ENCODE measurements at regions not wholly inside any gene's neighbourhood (a gene's known extent, or its start where the extent isn't known, plus 50 kb on each side); places are given as distances from the start of the nearest gene placed in this dataset.
"Not testable (repeated sequence)": the region's sequence is repeated elsewhere in the genome, so short reads cannot be mapped to it uniquely, and the experiment has no call there.

- Histone ChIP-seq H3K27ac (ENCODE audit: insufficient read depth, low read length, poor library complexity, severe bottlenecking) (no peak overlapping the region), H3K4me1 (ENCODE audit: control insufficient read depth, insufficient read depth, low read length, poor library complexity, severe bottlenecking) (peaks cover 3% of the 10 kb centered on the region), H3K27me3 (replicated peaks; ENCODE audit: control insufficient read depth, insufficient read depth, low read length, poor library complexity, severe bottlenecking) (no peaks in the 10 kb centered on the region), H3K4me3 (ENCODE audit: insufficient read depth, low read depth, low read length, poor library complexity, severe bottlenecking) (no peak overlapping the region), H3K9me3 (ENCODE audit: control insufficient read depth, low read length) (no peaks in the 10 kb centered on the region), H3K36me3 (ENCODE audit: control insufficient read depth, insufficient read depth, low read length) (no peaks in the 10 kb centered on the region)
- no peak for DNase-seq
Measured at GRCh38 chr3:11716573-11717290, 73.0 kb upstream of the VGLL4 start.

- Histone ChIP-seq H3K36me3 (ENCODE audit: control insufficient read depth, insufficient read depth, low read length) (no peaks in the 10 kb centered on the region), H3K4me3 (ENCODE audit: insufficient read depth, low read depth, low read length, poor library complexity, severe bottlenecking) (no peak overlapping the region), H3K27ac (ENCODE audit: insufficient read depth, low read length, poor library complexity, severe bottlenecking) (no peak overlapping the region), H3K9me3 (ENCODE audit: control insufficient read depth, low read length) (no peaks in the 10 kb centered on the region), H3K27me3 (replicated peaks; ENCODE audit: control insufficient read depth, insufficient read depth, low read length, poor library complexity, severe bottlenecking) (no peaks in the 10 kb centered on the region), H3K4me1 (ENCODE audit: control insufficient read depth, insufficient read depth, low read length, poor library complexity, severe bottlenecking) (no peaks in the 10 kb centered on the region)
- DNase-seq, result no peak
Measured at GRCh38 chr3:11713171-11713570, 69.5 kb upstream of the VGLL4 start.

- H3K27ac ChIP-seq (ENCODE audit: insufficient read depth, low read length, poor library complexity, severe bottlenecking), result no peak overlapping the region
- H3K4me1 ChIP-seq (ENCODE audit: control insufficient read depth, insufficient read depth, low read length, poor library complexity, severe bottlenecking), result no peaks in the 10 kb centered on the region
- DNase-seq, result no peak
- no peaks in the 10 kb centered on the region for H3K36me3 ChIP-seq (ENCODE audit: control insufficient read depth, insufficient read depth, low read length)
- H3K27me3 ChIP-seq (replicated peaks; ENCODE audit: control insufficient read depth, insufficient read depth, low read length, poor library complexity, severe bottlenecking), result no peaks in the 10 kb centered on the region
- H3K9me3 ChIP-seq (ENCODE audit: control insufficient read depth, low read length), result no peaks in the 10 kb centered on the region
- H3K4me3 ChIP-seq (ENCODE audit: insufficient read depth, low read depth, low read length, poor library complexity, severe bottlenecking), result no peak overlapping the region
Measured at GRCh38 chr3:11712646-11713045, 68.9 kb upstream of the VGLL4 start.

- Histone ChIP-seq H3K27me3 (replicated peaks; ENCODE audit: control insufficient read depth, insufficient read depth, low read length, poor library complexity, severe bottlenecking) (no peaks in the 10 kb centered on the region), H3K36me3 (ENCODE audit: control insufficient read depth, insufficient read depth, low read length) (no peaks in the 10 kb centered on the region), H3K4me1 (ENCODE audit: control insufficient read depth, insufficient read depth, low read length, poor library complexity, severe bottlenecking) (no peaks in the 10 kb centered on the region), H3K9me3 (ENCODE audit: control insufficient read depth, low read length) (no peaks in the 10 kb centered on the region), H3K4me3 (ENCODE audit: insufficient read depth, low read depth, low read length, poor library complexity, severe bottlenecking) (no peak overlapping the region), H3K27ac (ENCODE audit: insufficient read depth, low read length, poor library complexity, severe bottlenecking) (no peak overlapping the region)
- DNase-seq, result no peak
Measured at GRCh38 chr3:11711876-11712275, 68.2 kb upstream of the VGLL4 start.

GRCh38 chr3:11709782-11710181 lies 66.1 kb upstream of the VGLL4 start:
- no peak for DNase-seq
- H3K27me3 ChIP-seq (replicated peaks; ENCODE audit: control insufficient read depth, insufficient read depth, low read length, poor library complexity, severe bottlenecking), result no peaks in the 10 kb centered on the region
- no peaks in the 10 kb centered on the region for H3K36me3 ChIP-seq (ENCODE audit: control insufficient read depth, insufficient read depth, low read length)
- H3K4me3 ChIP-seq (ENCODE audit: insufficient read depth, low read depth, low read length, poor library complexity, severe bottlenecking), result no peak overlapping the region
- H3K27ac ChIP-seq (ENCODE audit: insufficient read depth, low read length, poor library complexity, severe bottlenecking), result no peak overlapping the region
- no peaks in the 10 kb centered on the region for H3K9me3 ChIP-seq (ENCODE audit: control insufficient read depth, low read length)
- H3K4me1 ChIP-seq (ENCODE audit: control insufficient read depth, insufficient read depth, low read length, poor library complexity, severe bottlenecking), result no peaks in the 10 kb centered on the region

- H3K4me3 ChIP-seq (ENCODE audit: insufficient read depth, low read depth, low read length, poor library complexity, severe bottlenecking); H3K27me3 ChIP-seq (replicated peaks; ENCODE audit: control insufficient read depth, insufficient read depth, low read length, poor library complexity, severe bottlenecking); H3K4me1 ChIP-seq (ENCODE audit: control insufficient read depth, insufficient read depth, low read length, poor library complexity, severe bottlenecking); H3K9me3 ChIP-seq (ENCODE audit: control insufficient read depth, low read length); DNase-seq; H3K36me3 ChIP-seq (ENCODE audit: control insufficient read depth, insufficient read depth, low read length); H3K27ac ChIP-seq (ENCODE audit: insufficient read depth, low read length, poor library complexity, severe bottlenecking): not testable (repeated sequence)
Measured at GRCh38 chr3:11707084-11707483, 63.4 kb upstream of the VGLL4 start.

- no peak for DNase-seq
- Histone ChIP-seq H3K4me3 (ENCODE audit: insufficient read depth, low read depth, low read length, poor library complexity, severe bottlenecking) (no peak overlapping the region), H3K36me3 (ENCODE audit: control insufficient read depth, insufficient read depth, low read length) (no peaks in the 10 kb centered on the region), H3K27me3 (replicated peaks; ENCODE audit: control insufficient read depth, insufficient read depth, low read length, poor library complexity, severe bottlenecking) (no peaks in the 10 kb centered on the region), H3K4me1 (ENCODE audit: control insufficient read depth, insufficient read depth, low read length, poor library complexity, severe bottlenecking) (no peaks in the 10 kb centered on the region), H3K27ac (ENCODE audit: insufficient read depth, low read length, poor library complexity, severe bottlenecking) (no peak overlapping the region), H3K9me3 (ENCODE audit: control insufficient read depth, low read length) (no peaks in the 10 kb centered on the region)
Measured at GRCh38 chr3:11706604-11707003, 62.9 kb upstream of the VGLL4 start.

GRCh38 chr3:11705049-11705448 lies 61.3 kb upstream of the VGLL4 start:
- Histone ChIP-seq H3K9me3 (ENCODE audit: control insufficient read depth, low read length) (no peaks in the 10 kb centered on the region), H3K27me3 (replicated peaks; ENCODE audit: control insufficient read depth, insufficient read depth, low read length, poor library complexity, severe bottlenecking) (no peaks in the 10 kb centered on the region), H3K4me1 (ENCODE audit: control insufficient read depth, insufficient read depth, low read length, poor library complexity, severe bottlenecking) (no peaks in the 10 kb centered on the region), H3K4me3 (ENCODE audit: insufficient read depth, low read depth, low read length, poor library complexity, severe bottlenecking) (no peak overlapping the region), H3K27ac (ENCODE audit: insufficient read depth, low read length, poor library complexity, severe bottlenecking) (no peak overlapping the region), H3K36me3 (ENCODE audit: control insufficient read depth, insufficient read depth, low read length) (no peaks in the 10 kb centered on the region)
- no peak for DNase-seq

GRCh38 chr3:11703146-11703545 lies 59.4 kb upstream of the VGLL4 start:
- H3K36me3 ChIP-seq (ENCODE audit: control insufficient read depth, insufficient read depth, low read length), result no peaks in the 10 kb centered on the region
- no peak for DNase-seq
- H3K4me1 ChIP-seq (ENCODE audit: control insufficient read depth, insufficient read depth, low read length, poor library complexity, severe bottlenecking), result no peaks in the 10 kb centered on the region
- no peaks in the 10 kb centered on the region for H3K9me3 ChIP-seq (ENCODE audit: control insufficient read depth, low read length)
- H3K4me3 ChIP-seq (ENCODE audit: insufficient read depth, low read depth, low read length, poor library complexity, severe bottlenecking), result no peak overlapping the region
- H3K27ac ChIP-seq (ENCODE audit: insufficient read depth, low read length, poor library complexity, severe bottlenecking), result no peak overlapping the region
- H3K27me3 ChIP-seq (replicated peaks; ENCODE audit: control insufficient read depth, insufficient read depth, low read length, poor library complexity, severe bottlenecking), result no peaks in the 10 kb centered on the region

GRCh38 chr3:11699083-11699427 lies 55.3 kb upstream of the VGLL4 start:
- Histone ChIP-seq H3K4me3 (ENCODE audit: insufficient read depth, low read depth, low read length, poor library complexity, severe bottlenecking) (no peak overlapping the region), H3K27ac (ENCODE audit: insufficient read depth, low read length, poor library complexity, severe bottlenecking) (no peak overlapping the region), H3K36me3 (ENCODE audit: control insufficient read depth, insufficient read depth, low read length) (no peaks in the 10 kb centered on the region), H3K4me1 (ENCODE audit: control insufficient read depth, insufficient read depth, low read length, poor library complexity, severe bottlenecking) (no peaks in the 10 kb centered on the region), H3K27me3 (replicated peaks; ENCODE audit: control insufficient read depth, insufficient read depth, low read length, poor library complexity, severe bottlenecking) (no peaks in the 10 kb centered on the region), H3K9me3 (ENCODE audit: control insufficient read depth, low read length) (no peaks in the 10 kb centered on the region)
- no peak for DNase-seq

All from effector memory CD4-positive, alpha-beta T cell (primary cell).